T-helper 1 cell treated with Interleukin-12 subunit alpha and Interleukin-12 subunit beta and Interleukin-4 antibody, amounts not matched to agents 30 μg/mL and 1 μg/mL, for 36 hours (primary cell): ENCODE measurements at regions not wholly inside any gene's neighbourhood (a gene's known extent, or its start where the extent isn't known, plus 50 kb on each side); places are given as distances from the start of the nearest gene placed in this dataset.

Source experiments
- H3K27ac Mint-ChIP-seq: one replicate; pipeline ENCODE4 v1.8.0; 2021; ENCODE audit warnings: mild to moderate bottlenecking, mixed read lengths
- H3K27me3 Mint-ChIP-seq: one replicate; pipeline ENCODE4 v1.8.0; 2021; ENCODE audit warnings: low read depth, mixed read lengths
- H3K36me3 Mint-ChIP-seq: one replicate; pipeline ENCODE4 v1.8.0; 2021; ENCODE audit warnings: low read depth, mixed read lengths
- H3K4me1 Mint-ChIP-seq: one replicate; pipeline ENCODE4 v1.8.0; 2021; ENCODE audit warnings: low read depth, mixed read lengths
- H3K4me3 Mint-ChIP-seq: one replicate; pipeline ENCODE4 v1.8.0; 2021; ENCODE audit warnings: mild to moderate bottlenecking, moderate library complexity, mixed read lengths
- H3K9me3 Mint-ChIP-seq: one replicate; pipeline ENCODE4 v1.8.0; 2021; ENCODE audit warnings: mixed read lengths

GRCh38 chr10:29185050-29185449, 103.8 kb upstream of the LYZL1 start:
- no peak overlapping the region for H3K27ac Mint-ChIP-seq

GRCh38 chr10:29186221-29186620, 102.6 kb upstream of the LYZL1 start:
- no peaks in the 10 kb centered on the region for H3K9me3 Mint-ChIP-seq
- H3K4me1 Mint-ChIP-seq, result no peaks in the 10 kb centered on the region
- H3K4me3 Mint-ChIP-seq, result no peak overlapping the region
- H3K27me3 Mint-ChIP-seq, result no peaks in the 10 kb centered on the region
- no peak overlapping the region for H3K27ac Mint-ChIP-seq
- no peaks in the 10 kb centered on the region for H3K36me3 Mint-ChIP-seq

More at GRCh38 chr10:29185050-29185449, 103.8 kb upstream of the LYZL1 start:
- H3K27me3 Mint-ChIP-seq, result no peaks in the 10 kb centered on the region
- H3K9me3 Mint-ChIP-seq, result no peaks in the 10 kb centered on the region
- no peaks in the 10 kb centered on the region for H3K36me3 Mint-ChIP-seq
- H3K4me3 Mint-ChIP-seq, result no peak overlapping the region
- no peaks in the 10 kb centered on the region for H3K4me1 Mint-ChIP-seq

GRCh38 chr10:29189256-29189655, 99.6 kb upstream of the LYZL1 start:
- Mint-ChIP-seq H3K9me3 (no peaks in the 10 kb centered on the region), H3K4me1 (no peaks in the 10 kb centered on the region), H3K4me3 (no peak overlapping the region), H3K27ac (no peak overlapping the region), H3K27me3 (no peaks in the 10 kb centered on the region), H3K36me3 (no peaks in the 10 kb centered on the region)

GRCh38 chr10:29191674-29192073, 97.2 kb upstream of the LYZL1 start:
- H3K4me3 Mint-ChIP-seq, result no peak overlapping the region
- no peaks in the 10 kb centered on the region for H3K27me3 Mint-ChIP-seq
- H3K36me3 Mint-ChIP-seq, result no peaks in the 10 kb centered on the region
- H3K4me1 Mint-ChIP-seq, result no peaks in the 10 kb centered on the region
- H3K27ac Mint-ChIP-seq, result no peak overlapping the region
- H3K9me3 Mint-ChIP-seq, result no peaks in the 10 kb centered on the region

GRCh38 chr10:29199339-29199738, 89.5 kb upstream of the LYZL1 start:
- Mint-ChIP-seq H3K4me3 (no peak overlapping the region), H3K4me1 (no peaks in the 10 kb centered on the region), H3K9me3 (no peaks in the 10 kb centered on the region), H3K27ac (no peak overlapping the region), H3K36me3 (no peaks in the 10 kb centered on the region), H3K27me3 (no peaks in the 10 kb centered on the region)

- Mint-ChIP-seq H3K4me1 (no peaks in the 10 kb centered on the region), H3K27me3 (no peaks in the 10 kb centered on the region), H3K9me3 (no peaks in the 10 kb centered on the region), H3K27ac (no peak overlapping the region), H3K4me3 (no peak overlapping the region), H3K36me3 (no peaks in the 10 kb centered on the region)
Observed at GRCh38 chr10:29199941-29200679, 88.8 kb upstream of the LYZL1 start.

- Mint-ChIP-seq H3K36me3 (no peaks in the 10 kb centered on the region), H3K27ac (no peak overlapping the region), H3K4me1 (no peaks in the 10 kb centered on the region), H3K27me3 (no peaks in the 10 kb centered on the region), H3K9me3 (no peaks in the 10 kb centered on the region), H3K4me3 (no peak overlapping the region)
Observed at GRCh38 chr10:29202386-29202940, 86.4 kb upstream of the LYZL1 start.

GRCh38 chr10:29203432-29203831, 85.4 kb upstream of the LYZL1 start:
- Mint-ChIP-seq H3K4me1 (no peaks in the 10 kb centered on the region), H3K36me3 (no peaks in the 10 kb centered on the region), H3K9me3 (no peaks in the 10 kb centered on the region), H3K27me3 (no peaks in the 10 kb centered on the region), H3K4me3 (no peak overlapping the region), H3K27ac (no peak overlapping the region)

- H3K36me3 Mint-ChIP-seq, result no peaks in the 10 kb centered on the region
- H3K4me3 Mint-ChIP-seq, result no peak overlapping the region
- H3K4me1 Mint-ChIP-seq, result no peaks in the 10 kb centered on the region
- H3K9me3 Mint-ChIP-seq, result no peaks in the 10 kb centered on the region
- no peaks in the 10 kb centered on the region for H3K27me3 Mint-ChIP-seq
- no peak overlapping the region for H3K27ac Mint-ChIP-seq
Observed at GRCh38 chr10:29204070-29204800, 84.6 kb upstream of the LYZL1 start.

- no peak overlapping the region for H3K4me3 Mint-ChIP-seq
- no peaks in the 10 kb centered on the region for H3K9me3 Mint-ChIP-seq
- no peak overlapping the region for H3K27ac Mint-ChIP-seq
- no peaks in the 10 kb centered on the region for H3K36me3 Mint-ChIP-seq
- no peaks in the 10 kb centered on the region for H3K4me1 Mint-ChIP-seq
- H3K27me3 Mint-ChIP-seq, result no peaks in the 10 kb centered on the region
Observed at GRCh38 chr10:29205787-29206186, 83.1 kb upstream of the LYZL1 start.

GRCh38 chr10:29208845-29209244, 80.0 kb upstream of the LYZL1 start:
- no peaks in the 10 kb centered on the region for H3K36me3 Mint-ChIP-seq
- H3K4me1 Mint-ChIP-seq, result no peaks in the 10 kb centered on the region
- H3K27me3 Mint-ChIP-seq, result no peaks in the 10 kb centered on the region
- H3K27ac Mint-ChIP-seq, result no peak overlapping the region
- H3K4me3 Mint-ChIP-seq, result no peak overlapping the region
- no peaks in the 10 kb centered on the region for H3K9me3 Mint-ChIP-seq

GRCh38 chr10:29209830-29210229, 79.0 kb upstream of the LYZL1 start:
- no peaks in the 10 kb centered on the region for H3K9me3 Mint-ChIP-seq
- H3K36me3 Mint-ChIP-seq, result no peaks in the 10 kb centered on the region
- H3K27me3 Mint-ChIP-seq, result no peaks in the 10 kb centered on the region
- H3K4me1 Mint-ChIP-seq, result no peaks in the 10 kb centered on the region
- no peak overlapping the region for H3K27ac Mint-ChIP-seq
- no peak overlapping the region for H3K4me3 Mint-ChIP-seq

GRCh38 chr10:29210266-29210868, 78.5 kb upstream of the LYZL1 start:
- no peaks in the 10 kb centered on the region for H3K4me1 Mint-ChIP-seq
- no peaks in the 10 kb centered on the region for H3K36me3 Mint-ChIP-seq
- no peak overlapping the region for H3K4me3 Mint-ChIP-seq
- H3K27ac Mint-ChIP-seq, result no peak overlapping the region
- H3K27me3 Mint-ChIP-seq, result no peaks in the 10 kb centered on the region
- no peaks in the 10 kb centered on the region for H3K9me3 Mint-ChIP-seq

- Mint-ChIP-seq H3K27ac (no peak overlapping the region), H3K36me3 (no peaks in the 10 kb centered on the region), H3K4me3 (no peak overlapping the region), H3K27me3 (no peaks in the 10 kb centered on the region), H3K9me3 (no peaks in the 10 kb centered on the region), H3K4me1 (no peaks in the 10 kb centered on the region)
Observed at GRCh38 chr10:29212597-29212996, 76.3 kb upstream of the LYZL1 start.

GRCh38 chr10:29214551-29214950, 74.3 kb upstream of the LYZL1 start:
- H3K36me3 Mint-ChIP-seq, result no peaks in the 10 kb centered on the region
- no peaks in the 10 kb centered on the region for H3K9me3 Mint-ChIP-seq
- no peak overlapping the region for H3K27ac Mint-ChIP-seq
- no peaks in the 10 kb centered on the region for H3K4me1 Mint-ChIP-seq
- no peak overlapping the region for H3K4me3 Mint-ChIP-seq
- no peaks in the 10 kb centered on the region for H3K27me3 Mint-ChIP-seq
